ENCODE measurements at regions not wholly inside any gene's neighbourhood (a gene's known extent, or its start where the extent isn't known, plus 50 kb on each side); places are given as distances from the start of the nearest gene placed in this dataset.
"Not testable (repeated sequence)": the region's sequence is repeated elsewhere in the genome, so short reads cannot be mapped to it uniquely, and the experiment has no call there.

DNA sequence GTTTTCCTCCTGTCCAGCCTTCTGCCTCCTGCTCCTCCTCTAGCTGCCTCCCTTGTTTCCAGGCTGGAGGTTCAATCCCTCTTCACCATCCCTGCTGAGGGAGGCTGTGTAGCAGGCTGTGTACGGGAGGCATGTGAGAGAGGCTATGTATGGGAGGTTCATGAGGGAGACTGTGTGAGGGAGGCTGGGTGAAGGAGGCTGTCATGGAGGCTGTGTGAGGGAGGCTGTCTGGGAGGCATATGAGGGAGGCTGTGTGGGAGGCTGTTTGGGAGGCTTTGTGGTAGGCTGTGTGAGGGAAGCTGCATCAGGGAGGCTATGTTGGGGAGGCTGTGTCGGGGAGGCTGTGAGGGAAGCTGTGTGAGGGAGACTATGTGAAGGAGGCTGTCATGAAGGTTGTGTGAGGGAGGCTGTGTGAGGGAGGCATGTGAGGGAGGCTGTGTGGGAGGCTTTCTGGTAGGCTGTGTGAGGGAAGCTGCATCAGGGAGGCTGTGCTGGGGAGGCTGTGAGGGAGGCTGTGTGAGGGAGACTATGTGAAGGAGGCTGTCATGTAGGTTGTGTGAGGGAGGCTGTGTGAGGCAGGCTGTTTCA lies 123.7 kb upstream of the RNF32 start:
- in situ Hi-C loops (cut with HindIII; ENCODE audit: low sequenced_read_pairs): no loop called here

DNA sequence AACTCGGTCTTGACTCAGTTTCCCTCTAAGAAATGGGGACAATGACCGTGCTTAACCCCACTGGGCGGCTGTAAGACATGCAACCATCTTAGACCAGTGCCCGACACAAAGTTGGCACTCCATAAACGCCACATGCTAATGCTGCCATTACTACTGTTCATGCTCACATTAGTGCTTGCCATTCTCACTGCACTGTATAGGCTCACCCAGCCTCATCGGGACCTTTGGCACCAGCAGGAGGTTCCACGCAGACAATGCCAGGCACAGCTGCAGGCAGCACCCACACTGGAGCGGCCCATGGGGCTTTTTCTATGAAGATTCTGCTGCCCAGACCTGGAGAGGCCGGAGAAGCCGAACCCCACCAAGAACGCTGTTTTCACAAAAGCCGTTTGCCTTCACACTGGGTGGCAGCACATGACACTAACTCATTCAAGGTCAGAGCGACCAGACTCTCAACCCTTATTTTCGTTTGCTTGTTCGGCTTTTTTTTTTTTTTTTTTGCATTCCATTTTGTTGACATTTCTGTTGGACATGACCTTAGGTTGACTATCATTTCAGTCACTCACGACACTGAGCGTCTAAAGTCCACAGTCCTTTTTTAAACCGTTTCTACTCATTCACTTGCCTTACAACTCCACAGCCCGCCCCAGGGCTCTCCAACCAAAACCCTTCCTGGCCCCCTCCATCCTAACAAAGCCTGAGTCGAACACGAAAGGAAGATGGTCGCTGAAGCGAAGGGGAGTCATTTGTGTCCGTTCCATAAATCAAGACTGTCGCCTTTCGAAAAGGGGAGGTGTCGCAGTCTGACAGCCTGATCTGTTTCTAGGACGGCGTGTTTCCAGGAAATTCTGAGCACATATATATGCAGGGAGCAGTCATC lies 124.4 kb upstream of the RNF32 start:
- in situ Hi-C loops (cut with HindIII; ENCODE audit: low sequenced_read_pairs): no loop called here

- in situ Hi-C loops (cut with HindIII; ENCODE audit: low sequenced_read_pairs): no loop called here
Observed at GRCh38 chr7:156514851-156515250, 125.7 kb upstream of the RNF32 start.

- in situ Hi-C loops (cut with HindIII; ENCODE audit: low sequenced_read_pairs): no loop called here
Observed at GRCh38 chr7:156511426-156511825, 129.1 kb upstream of the RNF32 start.

- in situ Hi-C loops (cut with HindIII; ENCODE audit: low sequenced_read_pairs): no loop called here
Observed at GRCh38 chr7:156510966-156511365, 129.6 kb upstream of the RNF32 start.

- in situ Hi-C loops (cut with HindIII; ENCODE audit: low sequenced_read_pairs): no loop called here
Observed at GRCh38 chr7:156509216-156509615, 131.4 kb upstream of the RNF32 start.

DNA sequence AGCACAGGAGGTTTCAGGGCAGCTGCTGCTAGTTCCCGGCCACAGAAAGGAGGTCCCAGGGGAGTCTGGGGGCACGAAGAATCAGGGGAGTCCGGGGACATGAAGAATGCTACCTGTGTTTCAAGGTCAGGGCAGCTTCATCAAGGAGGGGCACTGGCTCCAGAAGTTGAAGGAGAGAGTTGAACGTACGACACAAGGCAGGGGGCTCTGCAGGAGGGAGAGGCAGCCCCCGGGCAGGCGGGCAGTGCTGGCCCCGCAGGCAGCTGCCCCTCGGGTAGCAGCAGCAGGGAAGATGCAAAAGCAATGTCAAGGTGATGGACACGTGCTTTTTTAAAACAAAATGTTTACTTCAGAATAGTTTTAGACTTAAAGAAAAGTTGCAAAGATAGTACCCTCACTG lies 134.7 kb upstream of the RNF32 start:
- in situ Hi-C loops (cut with HindIII; ENCODE audit: low sequenced_read_pairs): no loop called here

GRCh38 chr7:156504687-156505545 lies 135.7 kb upstream of the RNF32 start:
- in situ Hi-C loops (cut with HindIII; ENCODE audit: low sequenced_read_pairs): no loop called here

- in situ Hi-C loops (cut with HindIII; ENCODE audit: low sequenced_read_pairs): no loop called here
Observed at GRCh38 chr7:156504006-156504405, 136.6 kb upstream of the RNF32 start.

DNA sequence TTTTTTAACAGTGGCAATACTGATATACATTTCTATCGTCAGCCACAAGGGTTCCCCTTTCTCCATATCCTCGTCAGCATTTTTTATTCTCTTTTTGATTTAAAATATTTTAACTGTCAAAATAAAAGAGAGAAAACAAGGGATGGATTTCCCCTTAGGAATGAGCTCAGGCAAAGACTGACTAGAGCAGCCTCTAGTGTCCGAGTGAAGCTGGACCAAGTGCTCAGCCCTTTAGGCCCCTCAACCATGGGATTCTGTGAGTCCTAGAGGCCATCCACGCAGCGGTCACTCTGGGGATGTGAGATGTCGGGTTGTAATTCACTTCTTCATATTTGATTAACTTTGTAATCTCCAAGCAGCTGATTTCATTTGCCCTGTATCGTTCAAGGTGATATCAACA lies 137.4 kb upstream of the RNF32 start:
- in situ Hi-C loops (cut with HindIII; ENCODE audit: low sequenced_read_pairs): no loop called here

- in situ Hi-C loops (cut with HindIII; ENCODE audit: low sequenced_read_pairs): not testable (repeated sequence)
Observed at GRCh38 chr7:156501815-156502214, 138.8 kb upstream of the RNF32 start.

- in situ Hi-C loops (cut with HindIII; ENCODE audit: low sequenced_read_pairs): loop anchor here (5.0 kb wide), 1 partner anchor 72 kb away; no protein-coding TSS in a partner anchor
Observed at GRCh38 chr7:156499247-156499881, 141.2 kb upstream of the RNF32 start.

DNA sequence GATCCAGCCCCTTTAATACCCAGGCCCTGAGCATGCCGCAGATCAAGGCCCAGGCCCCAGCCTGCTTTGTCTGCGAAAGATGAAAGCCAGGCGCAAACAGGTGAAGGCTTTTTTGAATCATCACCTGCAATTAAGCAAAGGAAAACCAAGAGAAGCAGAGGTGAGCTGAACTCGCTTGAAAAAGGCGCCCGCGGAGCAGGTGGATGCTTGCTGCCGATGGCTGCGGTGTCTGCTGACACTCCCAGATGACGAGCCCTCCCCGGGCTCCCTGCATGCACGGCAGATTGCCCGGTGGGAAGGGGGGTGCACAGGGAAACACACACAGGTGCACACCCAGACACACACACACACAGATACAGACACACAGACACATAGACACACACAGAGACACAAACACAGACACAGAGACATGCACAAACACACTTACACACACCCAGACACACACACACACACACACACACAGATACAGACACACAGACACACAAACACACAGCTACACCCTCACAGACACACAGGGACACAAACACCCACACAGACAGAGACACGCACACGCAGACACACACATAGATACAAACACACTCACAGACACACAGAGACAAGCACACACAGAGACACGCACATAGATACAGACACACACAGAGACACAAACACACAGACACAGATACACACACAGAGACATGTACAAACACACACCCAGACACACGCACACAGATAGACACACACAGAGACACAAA lies 142.6 kb upstream of the RNF32 start:
- in situ Hi-C loops (cut with HindIII; ENCODE audit: low sequenced_read_pairs): loop anchor here (5.0 kb wide), 1 partner anchor 71 kb away; no protein-coding TSS in a partner anchor

GRCh38 chr7:156496865-156497264 lies 143.7 kb upstream of the RNF32 start:
- in situ Hi-C loops (cut with HindIII; ENCODE audit: low sequenced_read_pairs): loop anchor here (5.0 kb wide), 1 partner anchor 70 kb away; no protein-coding TSS in a partner anchor

DNA sequence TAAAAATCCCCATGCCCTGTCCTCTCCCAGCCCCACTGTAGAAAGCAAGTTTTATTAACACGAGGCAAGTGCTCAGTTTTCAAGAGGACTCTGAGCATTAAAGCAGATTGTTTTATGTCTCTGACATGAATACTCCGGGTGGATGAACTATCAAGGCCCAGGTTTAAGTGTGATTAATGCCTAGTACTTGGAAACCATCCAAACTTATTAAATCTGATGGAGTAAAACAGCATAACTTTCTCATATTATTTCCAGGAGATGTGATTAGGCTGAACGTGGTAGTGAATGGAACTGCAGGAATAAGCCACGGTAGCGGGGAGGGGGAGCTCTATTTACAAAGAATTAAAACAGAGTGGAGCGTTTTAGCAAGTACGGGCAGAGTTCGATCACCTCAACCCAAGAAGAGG lies 144.2 kb upstream of the RNF32 start:
- in situ Hi-C loops (cut with HindIII; ENCODE audit: low sequenced_read_pairs): loop anchor here (5.0 kb wide), 1 partner anchor 69 kb away; no protein-coding TSS in a partner anchor

DNA sequence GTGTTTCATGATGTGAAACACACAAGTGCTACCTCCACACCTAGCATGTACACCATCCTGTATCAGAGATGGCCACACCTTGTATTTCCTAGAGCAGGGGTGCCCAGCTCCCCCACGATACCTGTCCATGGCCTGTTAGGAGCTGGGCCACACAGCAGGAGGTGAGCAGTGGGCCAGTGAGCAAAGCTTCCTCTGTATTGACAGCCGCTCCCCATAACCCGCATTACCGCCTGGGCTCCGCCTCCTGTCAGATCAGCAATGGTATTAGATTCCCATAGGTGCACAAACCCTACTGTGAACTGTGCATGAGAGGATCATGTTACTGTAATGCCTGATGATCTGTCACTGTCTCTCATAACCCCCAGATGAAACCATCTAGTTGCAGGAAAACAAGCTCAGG lies 145.6 kb upstream of the RNF32 start:
- in situ Hi-C loops (cut with HindIII; ENCODE audit: low sequenced_read_pairs): loop anchor here (5.0 kb wide), 1 partner anchor 68 kb away; no protein-coding TSS in a partner anchor

- in situ Hi-C loops (cut with HindIII; ENCODE audit: low sequenced_read_pairs): no loop called here
Observed at GRCh38 chr7:156493942-156494341, 146.6 kb upstream of the RNF32 start.

DNA sequence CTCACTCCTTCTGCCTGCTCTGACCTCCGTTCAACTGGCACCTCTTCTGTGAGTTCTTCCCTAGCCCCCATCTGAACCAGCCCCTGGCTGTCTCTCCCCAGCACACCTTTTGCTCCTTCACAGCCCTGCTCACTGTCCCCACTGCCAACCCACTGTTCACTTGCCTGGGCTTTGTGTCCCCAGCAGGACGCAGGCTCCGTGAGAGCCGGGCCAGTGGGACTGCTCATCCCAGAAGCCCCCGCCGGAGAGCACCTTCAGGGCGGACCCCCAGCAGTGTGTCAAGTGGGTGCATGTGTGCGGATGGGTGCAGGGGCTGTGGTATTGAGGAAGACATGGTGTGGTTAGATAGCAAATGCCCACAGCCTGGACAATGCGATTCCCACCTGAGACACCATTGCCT lies 148.4 kb upstream of the RNF32 start:
- in situ Hi-C loops (cut with HindIII; ENCODE audit: low sequenced_read_pairs): no loop called here

DNA sequence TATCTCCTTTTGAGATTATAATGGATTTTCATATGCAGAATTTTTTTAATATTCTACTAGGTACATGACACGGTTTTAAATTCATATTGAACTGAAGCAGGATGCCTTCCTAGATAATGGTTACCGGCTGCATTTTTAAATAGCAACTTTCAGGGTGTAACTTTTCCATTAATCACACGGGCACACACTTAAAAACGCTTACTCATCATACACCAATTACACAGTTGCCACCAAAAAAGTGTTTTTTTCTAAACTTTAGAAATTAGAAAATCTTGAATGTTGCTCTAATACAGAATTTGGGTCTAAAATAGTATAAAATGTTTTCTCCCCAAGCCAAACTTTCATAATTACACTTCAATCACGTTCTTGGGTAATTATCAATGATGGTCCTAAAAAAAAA lies 149.1 kb upstream of the RNF32 start:
- in situ Hi-C loops (cut with HindIII; ENCODE audit: low sequenced_read_pairs): no loop called here

Measured in DLD1 (cell line).